ENCODE measurements at regions not wholly inside any gene's neighbourhood (a gene's known extent, or its start where the extent isn't known, plus 50 kb on each side); places are given as distances from the start of the nearest gene placed in this dataset.

GRCh38 chr10:30176776-30177533 is 117.6 kb upstream of the JCAD start:
- TF ChIP-seq CTCF (conservative IDR thresholded peaks at IDR 0.05; ENCODE audit: low read length) (no peak), EZH2phosphoT487 (IDR thresholded peaks at IDR 0.05; ENCODE audit: borderline replicate concordance, low read depth, low read length) (no peak)
